ENCODE measurements at regions not wholly inside any gene's neighbourhood (a gene's known extent, or its start where the extent isn't known, plus 50 kb on each side); places are given as distances from the start of the nearest gene placed in this dataset.

DNA sequence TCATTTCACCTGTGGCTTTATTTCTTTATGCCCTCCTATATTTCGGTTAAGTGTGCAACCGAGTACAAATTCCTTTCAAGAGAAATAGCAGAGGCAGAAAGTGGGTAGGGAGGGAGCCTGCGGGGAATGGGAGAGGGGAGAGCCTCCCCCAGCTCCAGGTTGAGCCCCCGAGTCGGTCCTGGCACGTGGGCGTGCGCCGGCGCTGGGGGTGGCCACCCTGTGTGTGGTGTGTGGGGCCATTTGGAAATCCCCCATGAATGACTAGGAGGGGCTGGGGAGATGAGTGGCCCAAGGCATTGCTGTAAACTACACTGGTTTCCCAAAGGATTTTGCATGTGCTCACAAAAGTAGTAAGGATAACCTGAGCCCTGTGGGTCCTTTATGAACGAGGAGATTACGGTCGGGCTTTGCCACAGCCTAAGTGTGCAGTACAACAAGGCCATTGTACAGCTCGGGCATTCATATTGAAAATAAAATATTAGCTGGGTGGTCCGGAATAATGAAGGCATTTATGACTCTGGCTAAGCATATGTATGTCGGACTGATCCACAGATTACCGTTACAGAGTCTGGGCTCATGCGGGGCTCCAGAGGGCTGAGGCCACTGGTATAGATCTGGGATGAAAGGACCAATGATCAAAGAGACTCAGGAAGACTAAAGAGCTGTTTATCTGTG lies 84.5 kb upstream of the RALGAPA2 start:
- TF ChIP-seq, protein P1, sequence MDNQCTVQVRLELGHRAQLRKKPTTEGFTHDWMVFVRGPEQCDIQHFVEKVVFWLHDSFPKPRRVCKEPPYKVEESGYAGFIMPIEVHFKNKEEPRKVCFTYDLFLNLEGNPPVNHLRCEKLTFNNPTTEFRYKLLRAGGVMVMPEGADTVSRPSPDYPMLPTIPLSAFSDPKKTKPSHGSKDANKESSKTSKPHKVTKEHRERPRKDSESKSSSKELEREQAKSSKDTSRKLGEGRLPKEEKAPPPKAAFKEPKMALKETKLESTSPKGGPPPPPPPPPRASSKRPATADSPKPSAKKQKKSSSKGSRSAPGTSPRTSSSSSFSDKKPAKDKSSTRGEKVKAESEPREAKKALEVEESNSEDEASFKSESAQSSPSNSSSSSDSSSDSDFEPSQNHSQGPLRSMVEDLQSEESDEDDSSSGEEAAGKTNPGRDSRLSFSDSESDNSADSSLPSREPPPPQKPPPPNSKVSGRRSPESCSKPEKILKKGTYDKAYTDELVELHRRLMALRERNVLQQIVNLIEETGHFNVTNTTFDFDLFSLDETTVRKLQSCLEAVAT (IDR thresholded peaks at IDR 0.05), result no peak
- TF ChIP-seq, protein P2, sequence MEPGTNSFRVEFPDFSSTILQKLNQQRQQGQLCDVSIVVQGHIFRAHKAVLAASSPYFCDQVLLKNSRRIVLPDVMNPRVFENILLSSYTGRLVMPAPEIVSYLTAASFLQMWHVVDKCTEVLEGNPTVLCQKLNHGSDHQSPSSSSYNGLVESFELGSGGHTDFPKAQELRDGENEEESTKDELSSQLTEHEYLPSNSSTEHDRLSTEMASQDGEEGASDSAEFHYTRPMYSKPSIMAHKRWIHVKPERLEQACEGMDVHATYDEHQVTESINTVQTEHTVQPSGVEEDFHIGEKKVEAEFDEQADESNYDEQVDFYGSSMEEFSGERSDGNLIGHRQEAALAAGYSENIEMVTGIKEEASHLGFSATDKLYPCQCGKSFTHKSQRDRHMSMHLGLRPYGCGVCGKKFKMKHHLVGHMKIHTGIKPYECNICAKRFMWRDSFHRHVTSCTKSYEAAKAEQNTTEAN (CRISPR knock-in tag; IDR thresholded peaks at IDR 0.05), result no peak
- TF ChIP-seq, protein P3, sequence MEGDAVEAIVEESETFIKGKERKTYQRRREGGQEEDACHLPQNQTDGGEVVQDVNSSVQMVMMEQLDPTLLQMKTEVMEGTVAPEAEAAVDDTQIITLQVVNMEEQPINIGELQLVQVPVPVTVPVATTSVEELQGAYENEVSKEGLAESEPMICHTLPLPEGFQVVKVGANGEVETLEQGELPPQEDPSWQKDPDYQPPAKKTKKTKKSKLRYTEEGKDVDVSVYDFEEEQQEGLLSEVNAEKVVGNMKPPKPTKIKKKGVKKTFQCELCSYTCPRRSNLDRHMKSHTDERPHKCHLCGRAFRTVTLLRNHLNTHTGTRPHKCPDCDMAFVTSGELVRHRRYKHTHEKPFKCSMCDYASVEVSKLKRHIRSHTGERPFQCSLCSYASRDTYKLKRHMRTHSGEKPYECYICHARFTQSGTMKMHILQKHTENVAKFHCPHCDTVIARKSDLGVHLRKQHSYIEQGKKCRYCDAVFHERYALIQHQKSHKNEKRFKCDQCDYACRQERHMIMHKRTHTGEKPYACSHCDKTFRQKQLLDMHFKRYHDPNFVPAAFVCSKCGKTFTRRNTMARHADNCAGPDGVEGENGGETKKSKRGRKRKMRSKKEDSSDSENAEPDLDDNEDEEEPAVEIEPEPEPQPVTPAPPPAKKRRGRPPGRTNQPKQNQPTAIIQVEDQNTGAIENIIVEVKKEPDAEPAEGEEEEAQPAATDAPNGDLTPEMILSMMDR (IDR thresholded peaks at IDR 0.05 in 2 of 3, conservative IDR thresholded peaks at IDR 0.05 in 1 of 3; ENCODE audit: insufficient read depth in 2 of 3, low read depth in 1 of 3, low read length in 3 of 3), result no peak
- TF ChIP-seq CBFA2T2 (conservative IDR thresholded peaks at IDR 0.05), result no peak
- no peak for TF ChIP-seq BRCA1 (IDR thresholded peaks at IDR 0.05)
- no peak for TF ChIP-seq BRCA1 (CRISPR knock-in tag; IDR thresholded peaks at IDR 0.05)

Data from K562 (cell line).